GM06990 (cell line): ENCODE measurements at regions not wholly inside any gene's neighbourhood (a gene's known extent, or its start where the extent isn't known, plus 50 kb on each side); places are given as distances from the start of the nearest gene placed in this dataset.

Experiments used
- DNase-seq: peaks from one replicate; pipeline ENCODE4 v3.0.0-alpha.2; 2011; ENCODE audit not compliant: insufficient read length; ENCODE audit errors: extremely low read depth
- H3K27me3 ChIP-seq: replicated peaks from 2 replicates; pipeline ENCODE4 v1.6.0; 2011; ENCODE audit warnings: low read length; ENCODE audit not compliant: control insufficient read depth, insufficient read depth
- H3K36me3 ChIP-seq: 2 replicates; pipeline ENCODE4 v1.5.1; 2011; ENCODE audit warnings: low read length; ENCODE audit not compliant: control insufficient read depth, insufficient read depth
- H3K4me3 ChIP-seq: replicated peaks from 2 replicates; pipeline ENCODE4 v1.5.1; 2011; ENCODE audit warnings: low read depth, mild to moderate bottlenecking, control low read depth, low read length
- TF ChIP-seq, protein P1 (sequence below): IDR thresholded peaks from 2 replicates; pipeline ENCODE4 v1.5.1; 2011; ENCODE audit warnings: low read length, control low read depth, mild to moderate bottlenecking, inconsistent platforms; ENCODE audit not compliant: insufficient read depth, poor library complexity, severe bottlenecking

DNA sequence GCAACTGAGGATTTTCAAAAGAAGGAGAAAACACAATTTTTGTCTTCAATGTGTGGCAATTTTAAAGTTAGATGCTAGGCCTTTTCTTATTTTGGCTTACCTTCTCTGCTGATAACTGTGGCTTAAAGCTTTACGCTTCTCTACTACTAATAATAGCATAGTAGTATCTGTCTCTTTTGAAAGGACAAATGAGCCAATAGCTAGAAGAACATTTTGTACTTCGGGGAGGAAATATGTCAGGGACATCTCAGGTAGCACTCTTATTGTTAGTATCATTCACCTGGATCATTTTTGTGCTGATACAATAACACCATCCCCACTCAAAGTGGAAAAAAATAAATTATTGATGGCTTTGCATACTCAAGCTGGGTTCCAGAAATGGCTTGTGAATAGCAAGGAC is 586.1 kb upstream of the TBL1XR1 start:
- H3K27me3 ChIP-seq, result no peaks in the 10 kb centered on the region
- TF ChIP-seq, protein P1, sequence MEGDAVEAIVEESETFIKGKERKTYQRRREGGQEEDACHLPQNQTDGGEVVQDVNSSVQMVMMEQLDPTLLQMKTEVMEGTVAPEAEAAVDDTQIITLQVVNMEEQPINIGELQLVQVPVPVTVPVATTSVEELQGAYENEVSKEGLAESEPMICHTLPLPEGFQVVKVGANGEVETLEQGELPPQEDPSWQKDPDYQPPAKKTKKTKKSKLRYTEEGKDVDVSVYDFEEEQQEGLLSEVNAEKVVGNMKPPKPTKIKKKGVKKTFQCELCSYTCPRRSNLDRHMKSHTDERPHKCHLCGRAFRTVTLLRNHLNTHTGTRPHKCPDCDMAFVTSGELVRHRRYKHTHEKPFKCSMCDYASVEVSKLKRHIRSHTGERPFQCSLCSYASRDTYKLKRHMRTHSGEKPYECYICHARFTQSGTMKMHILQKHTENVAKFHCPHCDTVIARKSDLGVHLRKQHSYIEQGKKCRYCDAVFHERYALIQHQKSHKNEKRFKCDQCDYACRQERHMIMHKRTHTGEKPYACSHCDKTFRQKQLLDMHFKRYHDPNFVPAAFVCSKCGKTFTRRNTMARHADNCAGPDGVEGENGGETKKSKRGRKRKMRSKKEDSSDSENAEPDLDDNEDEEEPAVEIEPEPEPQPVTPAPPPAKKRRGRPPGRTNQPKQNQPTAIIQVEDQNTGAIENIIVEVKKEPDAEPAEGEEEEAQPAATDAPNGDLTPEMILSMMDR, result no peak
- no peaks in the 10 kb centered on the region for H3K36me3 ChIP-seq
- H3K4me3 ChIP-seq, result no peak overlapping the region
- DNase-seq, result no peak

DNA sequence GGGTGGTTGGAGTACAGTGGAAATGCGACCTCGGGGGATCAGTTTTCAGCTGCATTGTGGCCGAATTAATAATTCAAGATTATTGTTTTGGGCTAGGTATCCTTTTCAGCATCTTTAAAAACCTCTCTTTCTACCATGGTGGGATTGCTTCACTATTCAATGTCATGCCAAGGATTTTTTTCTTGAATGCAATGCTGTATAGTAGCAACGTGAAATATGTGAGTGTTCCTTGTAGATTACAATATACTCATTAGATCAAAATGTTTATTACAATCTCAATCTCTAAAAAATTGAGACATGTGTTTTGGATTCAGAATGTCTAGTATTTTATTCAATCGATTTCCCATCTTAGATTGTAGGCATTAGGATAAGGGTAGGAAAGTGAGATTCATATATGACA is 586.5 kb upstream of the TBL1XR1 start:
- H3K36me3 ChIP-seq, result no peaks in the 10 kb centered on the region
- TF ChIP-seq, protein P1, result no peak
- H3K27me3 ChIP-seq, result no peaks in the 10 kb centered on the region
- no peak overlapping the region for H3K4me3 ChIP-seq
- DNase-seq, result no peak

DNA sequence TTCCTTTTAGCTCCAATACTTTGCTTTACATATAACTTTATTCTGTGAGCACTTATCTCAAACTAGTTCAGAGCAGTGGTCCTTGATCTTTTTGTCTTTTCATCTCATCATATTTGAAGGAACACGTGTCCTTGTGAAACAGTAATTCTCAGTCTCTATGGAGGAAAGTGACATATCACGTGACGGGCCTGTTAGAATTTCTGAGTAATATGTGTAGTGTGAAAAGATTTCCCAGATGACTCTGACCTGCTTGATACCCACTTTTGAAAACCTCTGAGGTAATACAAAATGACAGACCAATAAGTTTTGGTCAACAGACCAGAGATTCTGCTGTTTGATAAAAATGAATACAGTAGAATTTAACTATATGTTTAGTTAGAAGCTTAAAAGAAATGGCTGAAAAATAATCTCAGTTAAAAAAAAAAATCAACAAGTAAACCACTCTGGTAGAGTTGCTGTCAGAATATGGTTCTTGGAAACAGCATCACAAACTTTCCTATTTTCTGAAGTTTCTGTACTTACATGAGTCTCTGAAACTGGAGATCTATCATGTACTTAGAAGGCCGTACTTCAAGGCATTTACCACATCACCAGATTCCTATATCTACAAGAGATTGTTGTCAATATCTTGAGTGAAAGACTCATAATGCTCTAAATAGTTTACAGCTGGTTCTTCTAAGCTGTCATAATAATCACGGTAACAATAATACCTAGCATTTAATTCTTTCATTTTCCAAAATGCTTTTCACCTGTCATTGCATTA is 590.2 kb upstream of the TBL1XR1 start:
- H3K36me3 ChIP-seq, result no peaks in the 10 kb centered on the region
- peak; percentile 39 for DNase-seq
- H3K4me3 ChIP-seq, result no peak overlapping the region
- TF ChIP-seq, protein P1, result no peak
- H3K27me3 ChIP-seq, result no peaks in the 10 kb centered on the region

DNA sequence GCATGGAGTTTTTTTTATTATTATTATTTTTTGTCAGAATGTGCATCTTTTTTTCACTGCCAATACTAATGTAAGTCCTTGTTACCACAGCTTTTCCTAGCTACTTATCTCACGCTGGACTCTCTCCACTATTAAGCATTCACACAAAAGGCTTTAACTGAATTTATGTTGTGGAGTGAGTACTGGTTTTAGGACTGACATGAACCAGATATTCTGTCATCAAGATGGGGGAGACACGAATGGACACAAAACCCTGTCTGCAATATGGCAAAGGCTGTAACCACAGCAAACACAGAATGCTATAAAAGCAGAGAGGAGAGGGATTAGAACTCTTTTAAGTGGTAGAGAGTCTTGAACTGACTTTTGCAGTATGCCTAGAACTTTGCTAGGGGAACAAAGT is 592.2 kb upstream of the TBL1XR1 start:
- TF ChIP-seq, protein P1, result no peak
- DNase-seq, result no peak
- Histone ChIP-seq H3K27me3 (no peaks in the 10 kb centered on the region), H3K4me3 (no peak overlapping the region), H3K36me3 (no peaks in the 10 kb centered on the region)

DNA sequence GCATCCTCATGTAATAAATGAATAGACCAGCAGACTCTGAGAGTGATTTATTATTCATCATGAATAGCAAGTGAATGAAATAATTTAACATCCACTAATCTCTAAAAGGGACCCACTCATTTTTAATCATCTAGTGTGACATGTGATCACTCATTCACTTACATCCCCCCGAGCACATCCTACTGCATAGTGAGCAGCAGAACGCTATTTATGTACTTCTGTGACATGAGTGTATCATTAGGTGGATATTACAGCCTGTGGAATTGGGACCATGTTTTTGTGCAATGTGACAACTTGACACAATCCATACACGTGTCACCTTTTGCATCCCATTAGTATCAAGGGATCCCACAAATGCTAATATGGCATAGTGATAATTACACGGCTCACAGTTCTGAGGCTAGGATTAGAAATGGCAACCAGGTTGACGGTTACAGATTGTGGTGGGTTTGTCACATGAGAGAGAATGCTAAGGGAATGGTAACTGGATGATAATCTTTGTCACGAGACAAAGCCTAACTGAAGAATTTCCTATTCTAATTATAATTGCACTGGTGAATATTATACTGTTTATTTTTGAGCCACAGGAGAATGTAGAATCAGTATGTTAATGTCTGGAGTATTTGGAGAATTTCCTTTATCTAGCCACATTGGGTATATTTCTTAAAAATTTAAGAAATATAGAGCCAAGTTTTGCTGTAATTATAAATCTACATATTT is 595.2 kb upstream of the TBL1XR1 start:
- no peaks in the 10 kb centered on the region for H3K36me3 ChIP-seq
- no peak overlapping the region for H3K4me3 ChIP-seq
- DNase-seq, result no peak
- H3K27me3 ChIP-seq, result no peaks in the 10 kb centered on the region
- TF ChIP-seq, protein P1, result no peak

DNA sequence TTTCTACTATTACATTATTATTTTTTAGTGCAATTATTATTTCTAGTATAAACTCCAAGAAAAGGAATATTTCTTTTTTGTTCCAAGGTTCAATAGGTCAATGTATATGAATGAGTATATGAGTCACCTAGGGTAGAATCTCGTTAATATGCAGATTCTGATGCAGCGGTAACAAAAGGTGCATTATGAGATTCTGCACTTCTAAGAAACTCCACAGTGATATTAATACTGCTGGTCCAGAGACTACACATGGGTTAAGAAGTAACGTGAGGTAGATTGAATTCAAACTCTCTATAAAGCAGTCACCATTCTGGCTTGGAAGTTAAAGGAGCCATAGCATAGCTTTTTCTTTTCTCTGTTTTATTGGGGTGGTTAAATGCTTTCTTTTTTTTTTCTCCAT is 596.2 kb upstream of the TBL1XR1 start:
- TF ChIP-seq, protein P1, result no peak
- no peak overlapping the region for H3K4me3 ChIP-seq
- no peaks in the 10 kb centered on the region for H3K36me3 ChIP-seq
- H3K27me3 ChIP-seq, result no peaks in the 10 kb centered on the region
- DNase-seq, result no peak
